ENCODE measurements at regions not wholly inside any gene's neighbourhood (a gene's known extent, or its start where the extent isn't known, plus 50 kb on each side); places are given as distances from the start of the nearest gene placed in this dataset.

- TF ChIP-seq CTCF (IDR thresholded peaks at IDR 0.05; ENCODE audit: poor library complexity) (no peak), EZH2 (IDR thresholded peaks at IDR 0.05; ENCODE audit: borderline replicate concordance) (no peak)
These were observed 343.9 kb upstream of the ALCAM start for GRCh38 chr3:105022813-105023212.
